Vagina (tissue), 2 donors: ENCODE measurements at regions not wholly inside any gene's neighbourhood (a gene's known extent, or its start where the extent isn't known, plus 50 kb on each side); places are given as distances from the start of the nearest gene placed in this dataset.

Source experiments
- DNase-seq, 2 donors: peaks; one replicate each; pipeline ENCODE4 v3.0.0-alpha.2; 2017; ENCODE audit errors: extremely low spot score in 2 of 2
- H3K27ac ChIP-seq: fragments of 200-600 bp; sonication (generic); one replicate; pipeline ENCODE4 v1.5.1; 2019
- H3K27me3 ChIP-seq: fragments of 200-600 bp; sonication (generic); one replicate; pipeline ENCODE4 v1.5.1; 2019
- H3K36me3 ChIP-seq, 2 donors: fragments of 200-600 bp; sonication (generic); one replicate each; pipeline ENCODE4 v1.5.1; 2017 to 2019
- H3K4me1 ChIP-seq: fragments of 200-600 bp; sonication (generic); one replicate; pipeline ENCODE4 v1.5.1; 2019
- H3K4me3 ChIP-seq, 2 donors: fragments of 200-600 bp; sonication (generic); 1 replicate in 1 of 2; 2 replicates in 1 of 2; pipeline ENCODE4 v1.5.1; 2016 to 2019
- H3K9me3 ChIP-seq: fragments of 200-600 bp; sonication (generic); one replicate; pipeline ENCODE4 v1.5.1; 2019
- CTCF ChIP-seq, 3 experiments: fragments of 450-650 bp in 2 of 3; fragments of 200-600 bp in 1 of 3; sonication (generic) in 1 of 3; IDR thresholded peaks; one replicate each; pipeline ENCODE4 v1.5.1; 2017 to 2019; ENCODE audit warnings: antibody characterized with exemption in 3 of 3, mild to moderate bottlenecking in 2 of 3, moderate library complexity in 2 of 3
- POLR2A ChIP-seq, 2 donors: fragments of 450-650 bp; IDR thresholded peaks; one replicate each; pipeline ENCODE4 v1.6.1; 2017; ENCODE audit warnings: antibody characterized with exemption in 2 of 2, mild to moderate bottlenecking in 2 of 2, moderate library complexity in 2 of 2
- POLR2AphosphoS5 ChIP-seq, 2 donors: sonication (generic); formaldehyde crosslinking; IDR thresholded peaks; one replicate each; pipeline ENCODE4 v1.9.0; 2017; ENCODE audit warnings: antibody characterized with exemption in 2 of 2, mild to moderate bottlenecking in 2 of 2, low read depth in 1 of 2; ENCODE audit not compliant: insufficient read depth in 1 of 2
- intact Hi-C: fragments of 100-400 bp; cut with DNase I; formaldehyde crosslinking; loops from one replicate; pipeline ENCODE4 v1.15.1; 2023

- Histone ChIP-seq H3K27me3 (no peaks in the 10 kb centered on the region), H3K27ac (no peak overlapping the region), H3K9me3 (peaks cover 5% of the 10 kb centered on the region), H3K4me1 (peaks cover 12% of the 10 kb centered on the region), H3K4me3 (no peak overlapping the region), H3K36me3 (no peaks in the 10 kb centered on the region)
- intact Hi-C loops, result no loop called here
- TF ChIP-seq CTCF (IDR thresholded peaks at IDR 0.05) (no peak), POLR2AphosphoS5 (IDR thresholded peaks at IDR 0.05; ENCODE audit: insufficient read depth in 1 of 2, low read depth in 1 of 2) (no peak), POLR2A (IDR thresholded peaks at IDR 0.05) (no peak)
- no peak for DNase-seq
These were observed 101.5 kb downstream of the CCNA1 start for GRCh38 chr13:36533806-36534205.

GRCh38 chr13:36536546-36536945 lies 104.3 kb downstream of the CCNA1 start:
- Histone ChIP-seq H3K4me3 (no peak overlapping the region), H3K36me3 (no peaks in the 10 kb centered on the region), H3K27ac (no peak overlapping the region), H3K9me3 (peaks cover 5% of the 10 kb centered on the region), H3K27me3 (no peaks in the 10 kb centered on the region), H3K4me1 (peaks cover 3% of the 10 kb centered on the region)
- DNase-seq, result no peak
- TF ChIP-seq CTCF (IDR thresholded peaks at IDR 0.05) (no peak), POLR2A (IDR thresholded peaks at IDR 0.05) (no peak), POLR2AphosphoS5 (IDR thresholded peaks at IDR 0.05; ENCODE audit: insufficient read depth in 1 of 2, low read depth in 1 of 2) (no peak)
- intact Hi-C loops, result no loop called here

GRCh38 chr13:36543671-36544070 lies 111.4 kb downstream of the CCNA1 start:
- H3K27ac ChIP-seq, result no peak overlapping the region
- no peaks in the 10 kb centered on the region for H3K36me3 ChIP-seq
- no peak for TF ChIP-seq CTCF (IDR thresholded peaks at IDR 0.05)
- no peak for TF ChIP-seq POLR2AphosphoS5 (IDR thresholded peaks at IDR 0.05; ENCODE audit: insufficient read depth in 1 of 2, low read depth in 1 of 2)
- no peak for TF ChIP-seq POLR2A (IDR thresholded peaks at IDR 0.05)
- DNase-seq, result no peak
- intact Hi-C loops, result no loop called here
- no peak overlapping the region for H3K4me3 ChIP-seq
- peaks cover under 1% of the 10 kb centered on the region for H3K9me3 ChIP-seq
- H3K27me3 ChIP-seq, result no peaks in the 10 kb centered on the region
- H3K4me1 ChIP-seq, result no peaks in the 10 kb centered on the region

- no peak for DNase-seq
- no peak for TF ChIP-seq POLR2AphosphoS5 (IDR thresholded peaks at IDR 0.05; ENCODE audit: insufficient read depth in 1 of 2, low read depth in 1 of 2)
- Histone ChIP-seq H3K4me3 (no peak overlapping the region), H3K27ac (no peak overlapping the region), H3K36me3 (no peaks in the 10 kb centered on the region), H3K9me3 (no peaks in the 10 kb centered on the region), H3K4me1 (no peaks in the 10 kb centered on the region), H3K27me3 (no peaks in the 10 kb centered on the region)
- intact Hi-C loops, result no loop called here
These were observed 115.8 kb downstream of the CCNA1 start for GRCh38 chr13:36548129-36548528.

- Histone ChIP-seq H3K4me3 (no peak overlapping the region), H3K27ac (no peak overlapping the region), H3K9me3 (no peaks in the 10 kb centered on the region), H3K36me3 (no peaks in the 10 kb centered on the region), H3K27me3 (no peaks in the 10 kb centered on the region), H3K4me1 (no peaks in the 10 kb centered on the region)
- intact Hi-C loops, result no loop called here
- no peak for DNase-seq
- TF ChIP-seq POLR2AphosphoS5 (IDR thresholded peaks at IDR 0.05; ENCODE audit: insufficient read depth in 1 of 2, low read depth in 1 of 2) (no peak), CTCF (IDR thresholded peaks at IDR 0.05) (no peak), POLR2A (IDR thresholded peaks at IDR 0.05) (no peak)
These were observed 116.9 kb downstream of the CCNA1 start for GRCh38 chr13:36549126-36549702.
